GM12892 (cell line): ENCODE measurements at regions not wholly inside any gene's neighbourhood (a gene's known extent, or its start where the extent isn't known, plus 50 kb on each side); places are given as distances from the start of the nearest gene placed in this dataset.
A peak's percentile ranks its signal among the peaks of the same experiment; 100 is the strongest.

Experiments used
- DNase-seq: peaks from one replicate; pipeline ENCODE4 v3.0.0; 2011; ENCODE audit not compliant: insufficient read length
- FAIRE-seq: peaks from 2 replicates; lab custom pipeline; 2011; peaks lifted over from hg19 to GRCh38; lab: Jason Lieb, UNC
- POLR2A ChIP-seq: IDR thresholded peaks from 2 replicates; pipeline ENCODE4 v1.6.1; 2011; ENCODE audit warnings: low read depth, low read length, control low read depth
- POLR2AphosphoS5 ChIP-seq: IDR thresholded peaks from 2 replicates; pipeline ENCODE4 v1.6.1; 2011; ENCODE audit warnings: low read depth, low read length, control low read depth
- TAF1 ChIP-seq: IDR thresholded peaks from 2 replicates; pipeline ENCODE4 v1.6.1; 2011; ENCODE audit warnings: low read depth, mild to moderate bottlenecking, control low read depth, low read length, borderline replicate concordance

- no peak for DNase-seq
Measured at GRCh38 chrX:2627272-2627867, 63.7 kb upstream of the CD99 start.

DNA sequence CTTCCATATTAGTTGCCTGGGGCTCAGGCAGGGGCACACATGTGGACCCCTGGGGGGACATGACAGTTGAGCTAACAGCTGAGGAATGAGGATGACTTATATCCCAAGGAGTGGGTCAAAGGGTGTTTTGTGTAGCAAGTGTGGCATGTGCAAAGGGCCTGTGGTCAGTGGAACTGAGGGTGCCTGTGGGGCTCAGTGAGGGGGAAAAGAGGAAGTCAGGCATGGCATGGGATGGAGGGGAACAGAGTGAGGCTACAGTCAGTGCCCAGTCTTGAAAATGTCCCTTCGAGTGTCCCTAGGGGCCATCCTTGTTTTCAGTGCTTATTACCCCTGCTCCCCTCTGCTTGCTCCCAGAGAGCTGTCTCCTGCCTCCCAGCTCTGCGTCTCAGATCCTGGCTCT lies 64.3 kb upstream of the CD99 start:
- DNase-seq = no peak
- no peak for FAIRE-seq

More at GRCh38 chrX:2627272-2627867, 63.7 kb upstream of the CD99 start:
- FAIRE-seq = no peak
- TF ChIP-seq POLR2AphosphoS5 = no peak
- no peak for TF ChIP-seq TAF1
- no peak for TF ChIP-seq POLR2A

GRCh38 chrX:2620576-2620975 lies 70.5 kb upstream of the CD99 start:
- DNase-seq (no peak), FAIRE-seq (no peak)

More for the DNA sequence above, 64.3 kb upstream of the CD99 start:
- TF ChIP-seq TAF1 = no peak
- TF ChIP-seq POLR2A = no peak
- TF ChIP-seq POLR2AphosphoS5 = no peak

GRCh38 chrX:2618516-2618915 lies 72.6 kb upstream of the CD99 start:
- TF ChIP-seq TAF1 (no peak), POLR2AphosphoS5 (no peak), POLR2A (no peak)
- DNase-seq (no peak), FAIRE-seq (no peak)

More at GRCh38 chrX:2620576-2620975, 70.5 kb upstream of the CD99 start:
- TF ChIP-seq TAF1 = no peak
- no peak for TF ChIP-seq POLR2A
- TF ChIP-seq POLR2AphosphoS5 = no peak

- no peak for TF ChIP-seq TAF1
- no peak for TF ChIP-seq POLR2AphosphoS5
- no peak for TF ChIP-seq POLR2A
- FAIRE-seq (no peak), DNase-seq (no peak)
Measured at GRCh38 chrX:2614911-2615310, 76.2 kb upstream of the CD99 start.

DNA sequence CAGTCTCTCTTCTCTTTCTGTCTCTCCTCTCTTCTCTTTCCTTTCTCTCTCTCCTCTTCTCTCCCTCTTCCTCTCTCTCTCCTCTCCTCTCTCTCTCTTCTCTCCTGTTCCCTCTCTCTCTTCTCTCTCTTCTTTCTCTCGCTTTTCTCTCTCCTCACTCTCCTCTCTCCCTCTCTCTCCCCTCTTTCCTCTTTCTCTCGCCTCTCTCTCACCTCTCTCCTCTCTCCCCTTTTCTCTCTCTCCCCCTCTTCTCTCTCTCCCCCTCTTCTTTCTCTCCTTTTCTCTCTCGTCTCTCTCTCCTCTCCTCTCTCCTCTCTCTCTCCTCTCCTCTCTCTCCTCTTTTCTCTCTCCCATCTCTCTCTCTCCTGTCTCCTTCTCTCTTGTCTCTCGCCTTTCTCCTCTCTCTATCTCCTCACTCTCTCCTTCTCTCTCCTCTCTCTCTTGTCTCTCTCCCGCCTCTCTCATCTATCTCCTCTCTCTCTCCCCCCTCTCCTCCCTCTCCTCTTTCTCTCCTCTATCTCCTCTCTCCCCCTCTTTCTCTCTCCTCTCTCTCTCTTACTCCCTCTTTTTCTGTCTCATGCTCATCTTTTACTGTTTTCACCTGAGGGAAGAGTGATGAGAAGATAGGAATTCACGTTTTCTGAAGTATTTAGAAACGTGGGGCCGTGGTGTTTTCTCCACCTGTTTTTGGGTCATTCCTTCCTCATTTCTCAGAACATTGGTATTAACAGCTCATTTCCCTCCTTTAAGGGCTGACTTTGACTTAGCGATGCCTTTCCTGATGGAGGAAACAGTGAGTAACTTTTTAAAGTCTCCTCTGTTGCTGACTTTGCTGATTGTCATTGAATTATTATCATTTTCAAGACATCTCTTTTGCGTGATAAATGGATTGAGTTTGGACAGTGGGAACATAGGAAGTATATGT lies 80.6 kb upstream of the CD99 start:
- FAIRE-seq (peak; percentile 75), DNase-seq (no peak)
- TF ChIP-seq POLR2A = no peak
- no peak for TF ChIP-seq POLR2AphosphoS5
- TF ChIP-seq TAF1 = no peak

- DNase-seq = no peak
- peak; percentile 81 for FAIRE-seq
Measured at GRCh38 chrX:2609431-2610238, 81.5 kb upstream of the CD99 start.

GRCh38 chrX:2608638-2609430 lies 82.3 kb upstream of the CD99 start:
- TF ChIP-seq POLR2AphosphoS5 = 0 out of 2 replicates have a peak, but pooled peaks have one; percentile 14
- TF ChIP-seq POLR2A = peak; percentile 66; the same call in 1 of the 2 replicates
- TF ChIP-seq TAF1 = 0 out of 2 replicates have a peak, but pooled peaks have one; percentile 18
- FAIRE-seq (peak; percentile 98), DNase-seq (peak; percentile 89)

More at GRCh38 chrX:2609431-2610238, 81.5 kb upstream of the CD99 start:
- no peak for TF ChIP-seq TAF1
- TF ChIP-seq POLR2A = no peak
- TF ChIP-seq POLR2AphosphoS5 = no peak

- DNase-seq (no peak), FAIRE-seq (no peak)
- TF ChIP-seq POLR2A = no peak
- TF ChIP-seq TAF1 = no peak
- TF ChIP-seq POLR2AphosphoS5 = no peak
Measured at GRCh38 chrX:2607113-2607512, 84.0 kb upstream of the CD99 start.

DNA sequence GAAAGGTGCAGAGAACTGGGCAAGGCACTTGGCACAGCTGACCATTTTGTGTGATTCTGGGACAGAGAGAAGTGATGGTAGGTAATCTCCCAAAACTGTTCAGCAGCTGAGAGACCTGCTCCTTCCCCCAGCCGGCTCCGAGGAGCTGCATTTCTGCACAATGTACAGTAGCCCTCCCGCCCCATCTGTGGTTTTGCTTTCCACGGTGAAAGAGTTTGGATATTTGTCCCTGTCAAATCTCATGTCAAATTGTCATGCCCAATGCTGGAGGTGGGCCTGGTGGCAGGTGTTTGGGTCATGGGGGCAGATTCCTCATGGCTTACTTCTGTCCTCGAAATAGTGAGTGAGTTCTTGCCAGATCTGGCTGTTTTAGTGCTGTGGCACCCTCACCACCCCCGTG lies 90.5 kb upstream of the CD99 start:
- FAIRE-seq = no peak
- TF ChIP-seq POLR2AphosphoS5 = no peak
- TF ChIP-seq POLR2A = no peak
- TF ChIP-seq TAF1 = no peak
- DNase-seq = no peak
